ENCODE measurements at regions not wholly inside any gene's neighbourhood (a gene's known extent, or its start where the extent isn't known, plus 50 kb on each side); places are given as distances from the start of the nearest gene placed in this dataset.

DNA sequence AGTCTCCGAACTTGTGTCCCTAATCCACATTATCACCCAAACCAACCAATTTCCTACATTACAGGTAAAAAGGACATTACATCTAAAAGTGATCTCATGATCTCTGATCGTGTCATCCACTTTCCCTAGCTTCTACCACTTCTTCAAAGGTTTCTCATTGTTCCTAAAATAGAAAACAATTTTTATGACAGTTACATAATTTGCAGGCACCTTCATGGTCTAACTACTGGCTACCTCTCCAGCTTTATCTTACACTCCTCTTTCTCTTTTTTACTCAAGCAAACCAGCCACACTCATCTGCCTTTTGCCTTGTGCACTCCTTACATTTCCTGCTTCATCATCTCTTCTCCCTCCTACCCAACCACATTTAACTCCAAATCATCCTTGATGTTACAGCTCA is 886.7 kb upstream of the SORCS1 start:
- TF ChIP-seq EP300 (IDR thresholded peaks at IDR 0.05): no peak
- TF ChIP-seq CTCF (IDR thresholded peaks at IDR 0.05): no peak
- TF ChIP-seq POLR2A (IDR thresholded peaks at IDR 0.05): no peak
